ENCODE measurements at regions not wholly inside any gene's neighbourhood (a gene's known extent, or its start where the extent isn't known, plus 50 kb on each side); places are given as distances from the start of the nearest gene placed in this dataset.
A peak's percentile ranks its signal among the peaks of the same experiment; 100 is the strongest.

- no CpG with 5 or more reads among the region's 1 CpG for WGBS (ENCODE audit: insufficient coverage)
- Histone ChIP-seq H3K9me3 (replicated peaks; ENCODE audit: control insufficient read depth, low read depth, low read length) (peaks cover 13% of the 10 kb centered on the region), H3K27ac (ENCODE audit: low read length) (peak overlapping the region; percentile 16), H3K27me3 (ENCODE audit: control insufficient read depth, insufficient read depth, low read length) (no peaks in the 10 kb centered on the region), H3K4me1 (ENCODE audit: control insufficient read depth, insufficient read depth, low read length) (peaks cover 4% of the 10 kb centered on the region), H3K4me3 (ENCODE audit: low read length) (no peak overlapping the region), H3K36me3 (ENCODE audit: control insufficient read depth, insufficient read depth, low read length) (no peaks in the 10 kb centered on the region)
- peak; percentile 78 for DNase-seq
These were observed 122.6 kb upstream of the PLXNC1 start for GRCh38 chr12:94025756-94026155.

- Histone ChIP-seq H3K4me1 (ENCODE audit: control insufficient read depth, insufficient read depth, low read length) (peaks cover 4% of the 10 kb centered on the region), H3K27ac (ENCODE audit: low read length) (peak overlapping the region; percentile 45), H3K9me3 (replicated peaks; ENCODE audit: control insufficient read depth, low read depth, low read length) (peaks cover 13% of the 10 kb centered on the region), H3K36me3 (ENCODE audit: control insufficient read depth, insufficient read depth, low read length) (no peaks in the 10 kb centered on the region), H3K27me3 (ENCODE audit: control insufficient read depth, insufficient read depth, low read length) (no peaks in the 10 kb centered on the region), H3K4me3 (ENCODE audit: low read length) (no peak overlapping the region)
- peak; percentile 69 for DNase-seq
These were observed 121.8 kb upstream of the PLXNC1 start for GRCh38 chr12:94026596-94026995.

GRCh38 chr12:94027561-94027960 is 120.8 kb upstream of the PLXNC1 start:
- Histone ChIP-seq H3K4me3 (ENCODE audit: low read length) (no peak overlapping the region), H3K27me3 (ENCODE audit: control insufficient read depth, insufficient read depth, low read length) (no peaks in the 10 kb centered on the region), H3K27ac (ENCODE audit: low read length) (no peak overlapping the region), H3K4me1 (ENCODE audit: control insufficient read depth, insufficient read depth, low read length) (peaks cover 4% of the 10 kb centered on the region), H3K9me3 (replicated peaks; ENCODE audit: control insufficient read depth, low read depth, low read length) (peaks cover 13% of the 10 kb centered on the region), H3K36me3 (ENCODE audit: control insufficient read depth, insufficient read depth, low read length) (no peaks in the 10 kb centered on the region)
- no peak for DNase-seq
- 41% methylated on average over 2 of the region's 3 CpGs for WGBS (ENCODE audit: insufficient coverage)

- Histone ChIP-seq H3K4me3 (ENCODE audit: low read length) (no peak overlapping the region), H3K27ac (ENCODE audit: low read length) (no peak overlapping the region), H3K9me3 (replicated peaks; ENCODE audit: control insufficient read depth, low read depth, low read length) (peaks cover 10% of the 10 kb centered on the region), H3K27me3 (ENCODE audit: control insufficient read depth, insufficient read depth, low read length) (no peaks in the 10 kb centered on the region), H3K4me1 (ENCODE audit: control insufficient read depth, insufficient read depth, low read length) (peaks cover 2% of the 10 kb centered on the region), H3K36me3 (ENCODE audit: control insufficient read depth, insufficient read depth, low read length) (no peaks in the 10 kb centered on the region)
- WGBS (ENCODE audit: insufficient coverage) = no CpG with 5 or more reads among the region's 2 CpGs
- DNase-seq = no peak
These were observed 116.6 kb upstream of the PLXNC1 start for GRCh38 chr12:94031763-94032162.

GRCh38 chr12:94032368-94032767 is 116.0 kb upstream of the PLXNC1 start:
- no peaks in the 10 kb centered on the region for H3K36me3 ChIP-seq (ENCODE audit: control insufficient read depth, insufficient read depth, low read length)
- 57% methylated on average over 1 of the region's 2 CpGs for WGBS (ENCODE audit: insufficient coverage)
- H3K4me1 ChIP-seq (ENCODE audit: control insufficient read depth, insufficient read depth, low read length) = no peaks in the 10 kb centered on the region
- peaks cover 10% of the 10 kb centered on the region for H3K9me3 ChIP-seq (replicated peaks; ENCODE audit: control insufficient read depth, low read depth, low read length)
- H3K27ac ChIP-seq (ENCODE audit: low read length) = no peak overlapping the region
- no peaks in the 10 kb centered on the region for H3K27me3 ChIP-seq (ENCODE audit: control insufficient read depth, insufficient read depth, low read length)
- no peak overlapping the region for H3K4me3 ChIP-seq (ENCODE audit: low read length)
- DNase-seq = no peak

GRCh38 chr12:94033101-94033500 is 115.3 kb upstream of the PLXNC1 start:
- 48% methylated on average over 3 of the region's 5 CpGs for WGBS (ENCODE audit: insufficient coverage)
- Histone ChIP-seq H3K4me3 (ENCODE audit: low read length) (no peak overlapping the region), H3K9me3 (replicated peaks; ENCODE audit: control insufficient read depth, low read depth, low read length) (peaks cover 7% of the 10 kb centered on the region), H3K36me3 (ENCODE audit: control insufficient read depth, insufficient read depth, low read length) (no peaks in the 10 kb centered on the region), H3K27me3 (ENCODE audit: control insufficient read depth, insufficient read depth, low read length) (no peaks in the 10 kb centered on the region), H3K4me1 (ENCODE audit: control insufficient read depth, insufficient read depth, low read length) (no peaks in the 10 kb centered on the region), H3K27ac (ENCODE audit: low read length) (no peak overlapping the region)
- no peak for DNase-seq

GRCh38 chr12:94033784-94034183 is 114.6 kb upstream of the PLXNC1 start:
- H3K9me3 ChIP-seq (replicated peaks; ENCODE audit: control insufficient read depth, low read depth, low read length) = peaks cover 7% of the 10 kb centered on the region

GRCh38 chr12:94037444-94037843 is 110.9 kb upstream of the PLXNC1 start:
- Histone ChIP-seq H3K4me3 (ENCODE audit: low read length) (no peak overlapping the region), H3K27me3 (ENCODE audit: control insufficient read depth, insufficient read depth, low read length) (no peaks in the 10 kb centered on the region), H3K36me3 (ENCODE audit: control insufficient read depth, insufficient read depth, low read length) (no peaks in the 10 kb centered on the region), H3K4me1 (ENCODE audit: control insufficient read depth, insufficient read depth, low read length) (peaks cover 6% of the 10 kb centered on the region), H3K27ac (ENCODE audit: low read length) (no peak overlapping the region), H3K9me3 (replicated peaks; ENCODE audit: control insufficient read depth, low read depth, low read length) (peaks cover 7% of the 10 kb centered on the region)
- 20% methylated on average over 1 of the region's 4 CpGs for WGBS (ENCODE audit: insufficient coverage)
- peak; percentile 21 for DNase-seq

More at GRCh38 chr12:94033784-94034183, 114.6 kb upstream of the PLXNC1 start:
- Histone ChIP-seq H3K27ac (ENCODE audit: low read length) (no peak overlapping the region), H3K4me1 (ENCODE audit: control insufficient read depth, insufficient read depth, low read length) (no peaks in the 10 kb centered on the region), H3K36me3 (ENCODE audit: control insufficient read depth, insufficient read depth, low read length) (no peaks in the 10 kb centered on the region), H3K4me3 (ENCODE audit: low read length) (no peak overlapping the region), H3K27me3 (ENCODE audit: control insufficient read depth, insufficient read depth, low read length) (no peaks in the 10 kb centered on the region)
- DNase-seq = no peak

GRCh38 chr12:94038605-94039004 is 109.8 kb upstream of the PLXNC1 start:
- no peaks in the 10 kb centered on the region for H3K36me3 ChIP-seq (ENCODE audit: control insufficient read depth, insufficient read depth, low read length)
- no peak for DNase-seq
- H3K4me1 ChIP-seq (ENCODE audit: control insufficient read depth, insufficient read depth, low read length) = peaks cover 6% of the 10 kb centered on the region
- no peak overlapping the region for H3K27ac ChIP-seq (ENCODE audit: low read length)
- no CpG with 5 or more reads among the region's 2 CpGs for WGBS (ENCODE audit: insufficient coverage)
- H3K9me3 ChIP-seq (replicated peaks; ENCODE audit: control insufficient read depth, low read depth, low read length) = peaks cover 7% of the 10 kb centered on the region
- H3K4me3 ChIP-seq (ENCODE audit: low read length) = no peak overlapping the region
- H3K27me3 ChIP-seq (ENCODE audit: control insufficient read depth, insufficient read depth, low read length) = no peaks in the 10 kb centered on the region

- no peaks in the 10 kb centered on the region for H3K27me3 ChIP-seq (ENCODE audit: control insufficient read depth, insufficient read depth, low read length)
- peaks cover 4% of the 10 kb centered on the region for H3K9me3 ChIP-seq (replicated peaks; ENCODE audit: control insufficient read depth, low read depth, low read length)
- no peak overlapping the region for H3K4me3 ChIP-seq (ENCODE audit: low read length)
- peaks cover 6% of the 10 kb centered on the region for H3K4me1 ChIP-seq (ENCODE audit: control insufficient read depth, insufficient read depth, low read length)
- H3K27ac ChIP-seq (ENCODE audit: low read length) = no peak overlapping the region
- DNase-seq = no peak
- H3K36me3 ChIP-seq (ENCODE audit: control insufficient read depth, insufficient read depth, low read length) = no peaks in the 10 kb centered on the region
These were observed 109.1 kb upstream of the PLXNC1 start for GRCh38 chr12:94039199-94039840.

GRCh38 chr12:94039914-94040313 is 108.5 kb upstream of the PLXNC1 start:
- WGBS (ENCODE audit: insufficient coverage) = 48% methylated on average over 3 of the region's 5 CpGs
- H3K4me3 ChIP-seq (ENCODE audit: low read length) = no peak overlapping the region
- no peaks in the 10 kb centered on the region for H3K27me3 ChIP-seq (ENCODE audit: control insufficient read depth, insufficient read depth, low read length)
- peaks cover 6% of the 10 kb centered on the region for H3K4me1 ChIP-seq (ENCODE audit: control insufficient read depth, insufficient read depth, low read length)
- DNase-seq = peak; percentile 88
- H3K9me3 ChIP-seq (replicated peaks; ENCODE audit: control insufficient read depth, low read depth, low read length) = peaks cover 2% of the 10 kb centered on the region
- no peaks in the 10 kb centered on the region for H3K36me3 ChIP-seq (ENCODE audit: control insufficient read depth, insufficient read depth, low read length)
- H3K27ac ChIP-seq (ENCODE audit: low read length) = no peak overlapping the region
